ENCODE measurements at regions not wholly inside any gene's neighbourhood (a gene's known extent, or its start where the extent isn't known, plus 50 kb on each side); places are given as distances from the start of the nearest gene placed in this dataset.

GRCh38 chr21:26412885-26413284 is 160.2 kb downstream of the CYYR1 start:
- no peak for DNase-seq

GRCh38 chr21:26409735-26410134 is 163.4 kb downstream of the CYYR1 start:
- no peak for DNase-seq

- DNase-seq: no peak
Measured at GRCh38 chr21:26408511-26408910, 164.6 kb downstream of the CYYR1 start.

GRCh38 chr21:26406526-26406925 is 166.6 kb downstream of the CYYR1 start:
- DNase-seq: no peak

GRCh38 chr21:26405735-26406361 is 167.2 kb downstream of the CYYR1 start:
- peak; percentile 0 for DNase-seq

- DNase-seq: no peak
Measured at GRCh38 chr21:26405071-26405470, 168.0 kb downstream of the CYYR1 start.

GRCh38 chr21:26404288-26404687 is 168.8 kb downstream of the CYYR1 start:
- DNase-seq: no peak

GRCh38 chr21:26403321-26403720 is 169.8 kb downstream of the CYYR1 start:
- no peak for DNase-seq

GRCh38 chr21:26397545-26397944 is 175.5 kb downstream of the CYYR1 start:
- DNase-seq: no peak

GRCh38 chr21:26394341-26394740 is 178.7 kb downstream of the CYYR1 start:
- no peak for DNase-seq

- no peak for DNase-seq
Measured at GRCh38 chr21:26391166-26391565, 181.9 kb downstream of the CYYR1 start.

- DNase-seq: no peak
Measured at GRCh38 chr21:26389971-26390641, 183.0 kb downstream of the CYYR1 start.

- DNase-seq: no peak
Measured at GRCh38 chr21:26388731-26389231, 184.3 kb downstream of the CYYR1 start.

GRCh38 chr21:26385721-26386120 is 187.4 kb downstream of the CYYR1 start:
- DNase-seq: no peak

GRCh38 chr21:26379561-26379960 is 193.5 kb downstream of the CYYR1 start:
- DNase-seq: no peak

- DNase-seq: no peak
Measured at GRCh38 chr21:26377111-26377694, 195.9 kb downstream of the CYYR1 start.

GRCh38 chr21:26374817-26375216 is 198.3 kb downstream of the CYYR1 start:
- DNase-seq: no peak

- no peak for DNase-seq
Measured at GRCh38 chr21:26368591-26369320, 198.2 kb upstream of the APP start.

GRCh38 chr21:26366781-26367180 is 196.2 kb upstream of the APP start:
- DNase-seq: no peak

GRCh38 chr21:26365849-26366248 is 195.3 kb upstream of the APP start:
- no peak for DNase-seq

GRCh38 chr21:26351661-26352060 is 181.1 kb upstream of the APP start:
- DNase-seq: no peak

- DNase-seq: no peak
Measured at GRCh38 chr21:26332867-26333266, 162.3 kb upstream of the APP start.

- DNase-seq: no peak
Measured at GRCh38 chr21:26331205-26331980, 160.8 kb upstream of the APP start.

All from NCI-H1105 (cell line).